NOMO-1 treated with DMSO at 0.1 percent for 48 hours (cell line): ENCODE measurements at regions not wholly inside any gene's neighbourhood (a gene's known extent, or its start where the extent isn't known, plus 50 kb on each side); places are given as distances from the start of the nearest gene placed in this dataset.

ENCODE experiments used
- DNase-seq: peaks from one replicate; lab custom pipeline; 2025; ENCODE audit not compliant: unreplicated experiment; lab: John Stamatoyannopoulos, UW

DNA sequence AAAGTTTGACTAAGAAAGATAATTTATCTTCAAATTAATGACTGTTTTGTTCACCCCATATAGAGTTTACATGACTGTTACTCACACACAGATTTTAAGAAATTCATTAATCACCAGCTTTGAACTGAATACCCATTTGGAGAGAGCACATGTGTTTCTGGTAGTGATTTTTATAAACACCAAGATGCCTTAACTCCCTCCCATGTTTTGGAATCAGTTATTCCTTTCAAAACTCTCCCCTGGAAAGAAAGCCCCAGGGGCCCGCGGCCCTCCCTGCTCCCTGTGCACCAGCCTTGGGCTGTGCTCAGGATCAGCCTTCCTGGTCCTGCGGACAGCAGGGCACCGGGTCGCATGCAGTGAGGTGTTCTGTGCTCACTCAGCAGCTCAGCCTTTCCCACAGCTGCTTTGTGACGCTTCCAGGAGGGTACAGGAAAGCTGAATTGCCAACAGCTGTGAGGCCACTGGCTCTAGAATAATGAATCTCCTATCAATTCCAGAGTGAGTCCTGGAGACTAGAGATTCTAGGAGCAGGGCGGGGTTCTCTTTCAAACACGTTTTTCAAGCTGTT is 483.2 kb downstream of the EFNB2 start:
- DNase-seq = no peak

DNA sequence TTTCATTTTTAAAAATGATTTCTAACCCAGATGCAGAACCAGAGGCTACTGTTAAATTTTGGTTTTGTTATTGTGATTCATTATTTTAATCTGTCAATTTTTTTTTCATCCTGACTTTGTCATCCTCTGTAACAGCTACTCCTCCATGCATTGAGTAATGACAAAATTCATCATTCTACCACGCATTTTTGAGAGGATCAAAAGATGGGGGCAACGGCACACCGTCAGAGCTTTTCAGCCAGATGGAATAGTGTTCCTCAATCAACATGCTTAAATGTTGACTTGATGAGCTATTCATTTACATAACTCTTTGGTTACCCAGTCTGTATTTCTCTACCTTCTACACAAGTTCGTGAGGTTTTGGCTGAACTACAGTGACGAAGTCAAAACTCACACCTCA is 486.3 kb downstream of the EFNB2 start:
- DNase-seq = no peak

- no peak for DNase-seq
These were observed 487.1 kb downstream of the EFNB2 start for GRCh38 chr13:106048386-106048785.

DNA sequence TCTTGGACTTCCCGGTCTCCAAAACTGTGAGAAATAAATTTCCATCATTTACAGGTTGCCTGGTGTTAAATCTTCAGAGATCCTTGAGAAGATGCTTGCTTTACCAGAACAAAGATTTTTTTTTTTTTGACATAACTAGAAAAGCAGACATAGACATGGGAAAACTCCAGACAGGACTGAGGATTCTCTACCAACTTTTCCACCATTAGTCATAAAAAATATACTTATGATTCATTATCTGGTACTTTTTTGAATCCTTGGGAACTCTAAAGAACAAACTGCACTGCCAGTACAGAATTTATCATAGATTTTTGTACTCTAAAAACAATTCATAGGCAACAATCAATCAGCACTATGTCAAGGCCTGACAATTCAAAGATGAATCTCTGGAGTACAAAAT is 487.6 kb downstream of the EFNB2 start:
- DNase-seq = no peak

GRCh38 chr13:106042996-106043581 is 492.4 kb downstream of the EFNB2 start:
- DNase-seq = no peak

DNA sequence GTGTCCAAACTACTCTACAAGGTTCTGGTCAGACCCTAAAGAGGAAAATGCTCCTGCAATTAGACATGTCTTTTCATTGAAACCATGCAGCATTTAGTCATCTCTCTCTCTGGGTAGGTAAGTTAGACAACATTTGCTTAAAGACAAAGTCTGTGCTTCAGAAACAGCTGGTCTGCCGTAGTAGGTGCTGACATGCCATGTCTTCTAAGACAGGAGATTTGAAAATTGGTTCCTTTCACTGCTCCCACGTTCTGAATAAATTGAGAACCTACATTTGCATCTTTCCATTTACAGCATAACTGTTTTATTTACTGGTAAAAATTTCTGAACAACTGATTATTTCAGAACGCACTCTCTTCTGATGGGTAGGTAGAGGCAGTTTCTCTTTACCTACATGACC is 494.0 kb downstream of the EFNB2 start:
- no peak for DNase-seq

DNA sequence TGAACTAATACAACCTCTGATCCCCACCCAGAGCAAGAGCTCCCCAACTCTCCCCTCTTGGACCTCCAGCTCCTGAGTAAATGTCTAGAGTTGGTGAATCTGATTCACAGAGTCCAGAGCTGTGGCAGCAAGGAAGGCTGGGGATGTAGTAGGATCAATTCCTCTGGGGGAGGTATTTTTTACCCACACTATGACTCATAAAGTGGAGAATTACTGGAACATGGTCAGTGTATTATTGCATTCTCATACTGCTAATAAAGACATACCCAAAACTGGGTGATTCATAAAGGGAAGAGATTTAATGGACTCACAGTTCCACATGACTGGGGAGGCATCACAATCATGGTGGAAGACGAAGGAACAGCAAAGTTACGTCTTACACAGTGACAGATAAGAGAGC is 496.7 kb downstream of the EFNB2 start:
- no peak for DNase-seq

- DNase-seq = no peak
These were observed 498.6 kb downstream of the EFNB2 start for GRCh38 chr13:106036870-106037269.

DNA sequence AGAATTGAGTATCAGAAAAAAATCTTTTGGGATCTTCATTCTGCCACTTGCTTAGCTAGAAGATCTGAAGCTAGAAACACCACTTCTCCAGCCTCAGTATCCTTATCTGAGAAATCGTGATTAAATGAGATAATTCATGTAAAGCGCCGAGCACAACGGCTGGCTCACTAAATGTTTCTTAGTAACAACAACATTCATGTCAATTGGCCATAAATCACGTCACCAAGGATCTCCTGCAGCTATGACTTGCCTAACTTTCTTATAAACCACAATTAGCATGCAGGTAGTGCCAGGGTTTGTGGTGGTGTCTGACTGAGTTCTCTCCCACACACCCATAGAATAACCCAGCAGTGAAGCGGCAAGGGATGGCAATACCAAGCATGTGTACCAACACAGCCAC is 501.3 kb downstream of the EFNB2 start:
- DNase-seq = no peak

DNA sequence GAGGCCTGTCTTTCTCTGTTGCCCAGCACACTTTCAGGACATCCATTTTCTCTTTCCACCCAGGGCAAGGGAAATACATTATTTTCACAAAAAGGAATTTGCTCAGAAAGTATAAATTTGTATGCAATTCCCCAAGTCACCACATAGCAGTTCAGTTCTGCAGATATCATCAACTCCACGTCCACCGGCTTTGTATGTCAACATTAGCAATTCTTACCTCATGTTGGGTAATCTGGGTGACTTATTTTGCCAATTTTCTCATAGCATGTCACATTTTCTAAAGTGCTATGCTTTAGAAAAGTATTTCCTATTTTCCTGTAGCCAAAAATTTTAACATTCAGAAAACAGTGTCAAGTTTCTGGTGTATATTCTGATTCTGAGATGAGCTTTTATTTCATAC is 501.8 kb downstream of the EFNB2 start:
- DNase-seq = peak; percentile 41

- DNase-seq = no peak
These were observed 503.0 kb downstream of the EFNB2 start for GRCh38 chr13:106032441-106032840.

- no peak for DNase-seq
These were observed 505.7 kb downstream of the EFNB2 start for GRCh38 chr13:106029676-106030290.

GRCh38 chr13:106028911-106029310 is 506.6 kb downstream of the EFNB2 start:
- no peak for DNase-seq

GRCh38 chr13:106011600-106011999 is 523.9 kb downstream of the EFNB2 start:
- DNase-seq = no peak

- no peak for DNase-seq
These were observed 524.6 kb downstream of the EFNB2 start for GRCh38 chr13:106010836-106011235.

DNA sequence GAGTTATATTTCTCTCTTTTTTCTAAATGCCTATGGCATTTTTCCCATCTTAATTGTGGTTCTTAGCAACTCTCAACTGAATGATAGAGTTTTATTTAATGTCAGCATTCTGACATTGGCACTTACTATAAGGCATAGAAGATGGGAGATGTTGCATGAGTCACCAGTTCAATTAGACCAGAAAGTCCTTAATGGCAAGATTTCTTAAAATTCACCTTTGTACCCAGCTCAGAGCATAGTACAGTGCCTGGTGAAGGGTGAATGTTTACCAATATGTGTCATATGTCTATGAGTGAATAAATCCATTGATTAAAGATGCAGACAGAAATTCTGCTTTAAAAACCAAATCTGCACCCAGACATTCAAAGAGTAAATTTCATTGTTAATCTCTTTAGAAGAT is 526.9 kb downstream of the EFNB2 start:
- no peak for DNase-seq

DNA sequence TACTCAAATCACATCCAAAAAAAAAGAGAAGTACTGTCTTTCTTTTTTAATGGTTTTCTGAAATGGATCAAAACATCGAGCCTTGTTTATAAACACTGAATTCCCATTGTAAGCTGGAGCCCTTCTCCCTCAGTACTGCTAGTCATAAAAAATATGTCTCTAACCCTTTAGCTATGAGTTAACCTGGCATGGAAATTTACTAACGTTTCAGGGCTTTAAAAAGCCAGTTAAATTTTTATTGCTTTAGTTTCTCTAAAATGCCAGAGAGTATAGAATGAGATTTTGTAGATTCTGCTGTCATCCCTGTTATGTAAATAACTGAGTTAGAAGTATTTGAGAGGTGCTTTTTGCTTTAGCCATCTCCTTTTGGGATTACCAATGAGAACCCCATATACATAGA is 528.3 kb downstream of the EFNB2 start:
- no peak for DNase-seq

DNA sequence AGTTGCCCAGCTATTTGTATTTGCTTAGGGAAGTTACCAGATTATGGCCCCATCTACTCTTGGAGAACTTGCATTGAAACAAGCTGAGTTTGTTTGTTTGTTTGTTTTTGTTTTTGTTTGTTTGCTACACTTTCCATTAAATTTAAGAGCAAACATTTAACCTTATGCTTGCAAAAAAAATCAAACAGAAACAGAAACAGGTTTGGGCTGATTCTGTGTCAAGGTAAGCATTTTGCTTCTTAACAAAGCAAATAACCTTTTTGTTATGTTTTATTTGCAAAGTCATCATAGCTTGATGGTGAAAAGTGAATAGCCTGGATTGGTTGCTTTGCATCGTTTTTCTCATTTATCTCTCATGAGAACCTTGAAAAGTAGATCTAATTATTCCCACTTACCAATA is 531.8 kb downstream of the EFNB2 start:
- no peak for DNase-seq

DNA sequence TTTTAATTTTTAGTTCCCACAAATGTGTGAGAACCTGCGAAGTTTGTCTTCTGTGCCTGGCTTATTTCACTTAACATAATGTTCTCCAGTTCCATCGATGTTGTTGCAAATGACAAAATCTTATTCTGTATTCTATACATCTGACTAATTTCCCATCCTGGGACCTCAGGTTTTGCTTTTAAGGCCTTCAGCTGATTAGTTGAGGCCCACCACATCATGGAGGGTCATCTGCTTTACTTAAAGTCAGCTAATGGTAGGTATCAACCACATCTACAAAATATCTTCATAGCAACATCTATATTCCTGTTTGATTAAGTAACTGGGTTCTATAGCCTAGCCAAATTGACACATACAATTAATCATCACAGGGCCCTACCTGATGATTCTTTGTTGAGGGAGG is 534.0 kb downstream of the EFNB2 start:
- no peak for DNase-seq

DNA sequence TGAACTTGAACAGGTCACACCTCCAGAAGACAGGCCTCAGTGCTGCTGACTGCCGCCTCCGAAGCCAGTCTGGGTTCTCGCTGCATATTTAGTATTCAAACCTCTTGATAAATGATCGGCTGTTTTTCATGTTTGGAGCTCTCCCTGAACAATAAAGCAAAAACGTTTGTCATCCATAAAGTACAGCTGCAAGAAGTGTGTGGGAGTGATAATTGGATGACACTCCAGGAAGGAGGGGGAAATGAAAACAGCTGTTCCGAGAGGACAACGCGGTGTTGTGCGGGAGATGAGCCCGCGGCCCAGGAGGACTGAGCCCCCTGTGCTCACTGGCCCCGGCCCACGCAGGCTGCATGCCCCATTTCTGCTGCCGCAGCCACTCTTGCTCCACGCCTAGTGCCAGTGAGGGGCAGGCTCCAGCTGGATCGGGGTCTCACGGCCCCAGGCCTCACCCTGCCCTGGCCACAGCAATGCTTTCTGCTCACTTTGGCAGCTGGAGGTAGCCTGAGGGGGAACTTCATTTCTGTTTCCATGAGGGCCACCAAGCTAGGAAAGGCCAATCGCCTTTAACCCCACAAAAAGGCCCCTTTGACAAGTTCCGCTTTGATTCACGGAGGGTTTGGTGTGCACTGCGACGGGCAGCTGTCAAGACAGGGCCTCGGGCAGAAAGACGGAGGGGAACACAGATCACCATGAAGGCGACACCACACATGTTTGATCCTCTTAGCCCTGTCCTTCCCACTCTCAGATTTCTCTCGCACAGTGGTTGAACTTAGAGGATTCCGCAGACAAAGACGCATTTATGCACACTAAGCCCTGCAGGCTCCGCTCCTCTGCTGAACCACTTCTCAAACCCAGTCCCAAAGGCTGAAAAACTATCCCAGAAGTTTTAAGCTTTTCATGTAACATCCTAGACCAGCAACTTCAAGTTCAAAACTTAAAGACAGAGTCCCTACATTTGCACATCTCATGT is 537.6 kb downstream of the EFNB2 start:
- DNase-seq = no peak

DNA sequence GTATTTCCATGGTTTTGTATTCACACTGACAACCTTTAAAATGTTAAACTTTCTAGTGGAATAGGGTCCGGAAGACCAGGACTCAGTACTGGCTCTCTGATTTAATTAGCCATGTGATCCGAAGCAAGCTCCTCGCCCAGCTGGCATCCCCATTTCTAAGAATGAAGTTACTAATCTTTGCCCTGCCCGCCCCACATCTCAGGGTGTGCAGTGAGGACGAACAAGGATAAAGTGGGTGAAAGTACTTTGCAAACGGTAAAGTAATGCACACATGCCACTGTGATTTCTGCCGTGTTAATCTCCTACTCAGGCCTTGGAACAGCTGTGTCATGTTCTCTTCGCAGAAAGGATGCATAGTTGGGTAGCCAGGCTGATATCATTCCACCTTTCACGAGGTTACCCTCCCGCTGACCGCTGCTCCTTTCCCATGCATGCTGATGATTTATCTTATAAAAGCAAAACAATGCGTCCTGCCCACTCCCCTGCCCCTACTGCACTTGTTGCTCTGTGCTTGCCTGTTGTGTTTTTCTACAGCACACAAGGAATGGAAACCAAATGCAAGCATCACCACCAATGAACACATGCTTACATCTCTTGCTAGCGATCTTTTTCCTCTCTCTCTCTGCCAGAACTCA is 539.0 kb downstream of the EFNB2 start:
- DNase-seq = no peak
